K562 (cell line): ENCODE measurements at regions not wholly inside any gene's neighbourhood (a gene's known extent, or its start where the extent isn't known, plus 50 kb on each side); places are given as distances from the start of the nearest gene placed in this dataset.

Experiments used
- ATAC-seq: fragments of 200-7000 bp; cut with Tn5 transposase; 3 replicates; pipeline ENCODE4 v1.9.1; 2020; ENCODE audit warnings: moderate library complexity
- BruUV-seq: library from RNA; stranded (reverse); fragments of 400-500 nt; replicated peaks from 2 replicates; lab custom pipeline; 2021; lab: Mats Ljungman, UMichigan
- CTCF ChIA-PET: fragments of 300-600 bp; formaldehyde crosslinking; extraction: SDS; loops from one replicate; lab custom pipeline; 2021; ENCODE audit warnings: low intra/inter-chr PET ratio; lab: Yijun Ruan, JAX
- POLR2A ChIA-PET: fragments of 300-600, 350-650 bp; sonication (Branson Sonifier 250); formaldehyde crosslinking; extraction: SDS; loops from one replicate; lab custom pipeline; 2021; ENCODE audit warnings: antibody characterized with exemption, inconsistent platforms; lab: Yijun Ruan, JAX
- DNase-seq, 4 experiments: peaks; one replicate each; pipeline versions ENCODE4 v3.0.0 to v3.0.0-alpha.2; 2011 to 2018; ENCODE audit warnings: low spot score in 3 of 4, mixed read lengths in 3 of 4; ENCODE audit errors: extremely low read depth in 1 of 4
- FAIRE-seq: peaks from 2 replicates; lab custom pipeline; 2011; peaks lifted over from hg19 to GRCh38; lab: Jason Lieb, UNC
- H2AFZ ChIP-seq: 2 replicates; pipeline ENCODE4 v1.6.0; 2011; ENCODE audit warnings: low read depth, low read length, control low read depth, inconsistent platforms
- H3K27ac ChIP-seq: fragments of 200-600 bp; 3 replicates; pipeline ENCODE4 v1.8.0; 2011; ENCODE audit warnings: low read depth, mild to moderate bottlenecking, control low read depth, inconsistent platforms, low read length, moderate library complexity, mixed read lengths; ENCODE audit errors: extremely low read depth
- H3K27me3 ChIP-seq, 2 experiments: fragments of 300-600 bp in 1 of 2; 2 replicates in 1 of 2; 3 replicates in 1 of 2; pipeline versions ENCODE4 v1.6.0 to v1.8.0; 2011; ENCODE audit warnings: inconsistent platforms in 2 of 2, low read length in 2 of 2, mild to moderate bottlenecking in 1 of 2, mixed read lengths in 1 of 2, moderate library complexity in 1 of 2; ENCODE audit not compliant: control insufficient read depth in 2 of 2, insufficient read depth in 2 of 2
- H3K36me3 ChIP-seq: fragments of 300-600 bp; 3 replicates; pipeline ENCODE4 v1.8.0; 2011; ENCODE audit warnings: mild to moderate bottlenecking, low read length, inconsistent platforms; ENCODE audit not compliant: control insufficient read depth, insufficient read depth
- H3K4me1 ChIP-seq, 2 experiments: fragments of 200-600 bp in 1 of 2; replicated peaks in 1 of 2; 2 replicates in 1 of 2; 3 replicates in 1 of 2; pipeline versions ENCODE4 v1.5.1 to v1.8.0; 2011; ENCODE audit warnings: inconsistent platforms in 2 of 2, low read length in 2 of 2, mild to moderate bottlenecking in 1 of 2, mixed read lengths in 1 of 2, moderate library complexity in 1 of 2; ENCODE audit not compliant: control insufficient read depth in 2 of 2, insufficient read depth in 2 of 2
- H3K4me2 ChIP-seq: 2 replicates; pipeline ENCODE4 v1.6.1; 2011; ENCODE audit warnings: low read length, control low read depth, inconsistent platforms, mixed read lengths; ENCODE audit not compliant: insufficient read depth
- H3K4me3 ChIP-seq: fragments of 200-600 bp; sonication (generic), shearing (Covaris generic); 2 replicates; pipeline ENCODE4 v1.5.1; 2016; ENCODE audit warnings: control low read depth, inconsistent platforms
- H3K79me2 ChIP-seq: fragments of 200-600 bp; 3 replicates; pipeline ENCODE4 v1.8.0; 2011; ENCODE audit warnings: low read length, inconsistent platforms; ENCODE audit not compliant: control insufficient read depth, insufficient read depth
- H3K9ac ChIP-seq, 2 experiments: 2 replicates each; pipeline versions ENCODE4 v1.6.0 to v1.6.1; 2011; ENCODE audit warnings: low read depth in 2 of 2, low read length in 2 of 2, control low read depth in 1 of 2, inconsistent platforms in 1 of 2, mild to moderate bottlenecking in 1 of 2, mixed read lengths in 1 of 2; ENCODE audit not compliant: insufficient read depth in 1 of 2
- H3K9me1 ChIP-seq: one replicate; pipeline ENCODE4 v1.6.0; 2011; ENCODE audit warnings: inconsistent platforms, mild to moderate bottlenecking, low read length, moderate library complexity; ENCODE audit not compliant: control insufficient read depth, insufficient read depth
- H3K9me3 ChIP-seq: replicated peaks from 2 replicates; pipeline ENCODE4 v1.5.1; 2011; ENCODE audit warnings: low read depth, low read length, inconsistent platforms; ENCODE audit not compliant: control insufficient read depth, insufficient read depth
- H4K20me1 ChIP-seq: replicated peaks from 2 replicates; pipeline ENCODE4 v1.6.1; 2011; ENCODE audit warnings: low read length, inconsistent platforms, mixed read lengths; ENCODE audit not compliant: control insufficient read depth, insufficient read depth
- CEBPZ ChIP-seq: fragments of 150-350 bp; IDR thresholded peaks from 2 replicates; pipeline ENCODE4 v1.6.1; 2014; ENCODE audit warnings: low read depth, mild to moderate bottlenecking, low read length, borderline replicate concordance
- EHMT2 ChIP-seq: fragments of 450-650 bp; IDR thresholded peaks from 2 replicates; pipeline ENCODE4 v1.6.1; 2018; ENCODE audit warnings: antibody characterized with exemption
- GABPB1 ChIP-seq: sonication (generic); formaldehyde crosslinking; IDR thresholded peaks from 2 replicates; pipeline ENCODE4 v1.8.0; 2022; ENCODE audit warnings: mild to moderate bottlenecking, missing genetic modification reagents
- KLF13 ChIP-seq: fragments of 450-650 bp; IDR thresholded peaks from 2 replicates; pipeline ENCODE4 v1.6.1; 2016; ENCODE audit warnings: missing genetic modification characterization, low read depth, mild to moderate bottlenecking, missing compliant biosample characterization, moderate library complexity, borderline replicate concordance
- ZNF398 ChIP-seq: fragments of 250-450 bp; sonication (Bioruptor Pico); IDR thresholded peaks from 2 replicates; pipeline ENCODE4 v1.8.0; 2021; ENCODE audit warnings: moderate library complexity, mild to moderate bottlenecking, inconsistent platforms
- WGBS: fragments of 100-300 bp; shearing (Covaris generic); methylation state at CpG from one replicate; pipeline ENCODE4 v1.1.6; 2016; ENCODE audit warnings: low coverage, mixed read lengths; ENCODE audit not compliant: insufficient coverage; ENCODE audit errors: missing lambda C conversion rate; 5-methylcytosine and 5-hydroxymethylcytosine counted together
- in situ Hi-C: fragments of 300-500 bp; cut with MboI; formaldehyde crosslinking; loops from 4 replicates; pipeline ENCODE4 v1.15.0; 2018; ENCODE audit warnings: inconsistent platforms, mixed read lengths
- intact Hi-C: fragments of 100-400 bp; cut with micrococcal nuclease; formaldehyde crosslinking; loops from 2 replicates; pipeline ENCODE4 v1.14.2; 2022
- TF ChIP-seq, protein P1 (sequence below): fragments of 200-400 bp; formaldehyde crosslinking; IDR thresholded peaks from 2 replicates; pipeline ENCODE4 v1.6.1; 2017; ENCODE audit warnings: mild to moderate bottlenecking, low read depth, low read length, moderate library complexity

- no peaks in the 10 kb centered on the region for H4K20me1 ChIP-seq
- H3K4me1 ChIP-seq = no peaks in the 10 kb centered on the region
- H3K9me1 ChIP-seq = no peaks in the 10 kb centered on the region
- no peaks in the 10 kb centered on the region for H3K79me2 ChIP-seq
- H2AFZ ChIP-seq = no peak overlapping the region
- ChIA-PET POLR2A (interaction anchor here (0.7 to 1.1 kb wide), 2 partner anchors 10 to 13 kb away, joined by 3 read pairs; no protein-coding TSS in a partner anchor), CTCF (no interaction called here)
- ATAC-seq (no peak), DNase-seq (no peak), FAIRE-seq (no peak)
- no peaks in the 10 kb centered on the region for H3K9me3 ChIP-seq
- no peak overlapping the region for H3K9ac ChIP-seq
- in situ Hi-C loops (no loop called here), intact Hi-C loops (no loop called here)
- no peaks in the 10 kb centered on the region for H3K36me3 ChIP-seq
- BruUV-seq = no TSS peak
- no peak overlapping the region for H3K27ac ChIP-seq
- H3K27me3 ChIP-seq = peaks cover 0 to 39% of the 10 kb centered on the region in 2 experiments; a peak in 3 of 5 replicates
- 0% methylated on average over 1 of the region's 1 CpG for WGBS
- H3K4me2 ChIP-seq = no peak overlapping the region
- no peak overlapping the region for H3K4me3 ChIP-seq
- TF ChIP-seq KLF13 (tag) (no peak), GABPB1 (CRISPR knock-in tag) (no peak), ZNF398 (no peak), EHMT2 (no peak), CEBPZ (no peak)
- TF ChIP-seq, protein P1, sequence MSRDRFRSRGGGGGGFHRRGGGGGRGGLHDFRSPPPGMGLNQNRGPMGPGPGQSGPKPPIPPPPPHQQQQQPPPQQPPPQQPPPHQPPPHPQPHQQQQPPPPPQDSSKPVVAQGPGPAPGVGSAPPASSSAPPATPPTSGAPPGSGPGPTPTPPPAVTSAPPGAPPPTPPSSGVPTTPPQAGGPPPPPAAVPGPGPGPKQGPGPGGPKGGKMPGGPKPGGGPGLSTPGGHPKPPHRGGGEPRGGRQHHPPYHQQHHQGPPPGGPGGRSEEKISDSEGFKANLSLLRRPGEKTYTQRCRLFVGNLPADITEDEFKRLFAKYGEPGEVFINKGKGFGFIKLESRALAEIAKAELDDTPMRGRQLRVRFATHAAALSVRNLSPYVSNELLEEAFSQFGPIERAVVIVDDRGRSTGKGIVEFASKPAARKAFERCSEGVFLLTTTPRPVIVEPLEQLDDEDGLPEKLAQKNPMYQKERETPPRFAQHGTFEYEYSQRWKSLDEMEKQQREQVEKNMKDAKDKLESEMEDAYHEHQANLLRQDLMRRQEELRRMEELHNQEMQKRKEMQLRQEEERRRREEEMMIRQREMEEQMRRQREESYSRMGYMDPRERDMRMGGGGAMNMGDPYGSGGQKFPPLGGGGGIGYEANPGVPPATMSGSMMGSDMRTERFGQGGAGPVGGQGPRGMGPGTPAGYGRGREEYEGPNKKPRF = no peak
Observed at GRCh38 chr6:88532241-88532860, 366.2 kb upstream of the CNR1 start.
